Endothelial cell of umbilical vein (primary cell): ENCODE measurements at regions not wholly inside any gene's neighbourhood (a gene's known extent, or its start where the extent isn't known, plus 50 kb on each side); places are given as distances from the start of the nearest gene placed in this dataset.

Source experiments
- BruUV-seq: library from RNA; stranded (reverse); fragments of 400-500 nt; replicated peaks from 2 replicates; lab custom pipeline; 2021; lab: Mats Ljungman, UMichigan
- CTCF ChIA-PET: fragments of 300-600, 350-600 bp; sonication (Branson Sonifier 250); formaldehyde crosslinking; loops from one replicate; lab custom pipeline; 2021; ENCODE audit warnings: antibody characterized with exemption, inconsistent platforms; lab: Charles Lee
- POLR2A ChIA-PET: fragments of 300-600, 350-600 bp; sonication (Branson Sonifier 250); formaldehyde crosslinking; loops from one replicate; lab custom pipeline; 2021; ENCODE audit warnings: antibody characterized with exemption, inconsistent platforms; lab: Charles Lee
- DNase-seq: peaks from one replicate; pipeline ENCODE4 v3.0.0-alpha.2; 2011; ENCODE audit warnings: low read depth, low spot score
- FAIRE-seq: peaks from 2 replicates; lab custom pipeline; 2011; peaks lifted over from hg19 to GRCh38; lab: Jason Lieb, UNC
- H2AFZ ChIP-seq: 2 replicates; pipeline ENCODE4 v1.6.0; 2012; ENCODE audit warnings: low read depth, low read length, control low read depth, inconsistent platforms
- H3K27ac ChIP-seq: 2 replicates; pipeline ENCODE4 v1.5.1; 2011; ENCODE audit warnings: low read depth, mild to moderate bottlenecking, control low read depth, low read length, moderate library complexity; ENCODE audit not compliant: insufficient read depth
- H3K27me3 ChIP-seq, 2 experiments: 2 replicates each; pipeline versions ENCODE4 v1.6.0 to v1.6.1; 2011; ENCODE audit warnings: low read length in 2 of 2, mixed read lengths in 1 of 2; ENCODE audit not compliant: control insufficient read depth in 2 of 2, insufficient read depth in 2 of 2
- H3K36me3 ChIP-seq, 2 experiments: 2 replicates in 1 of 2; 3 replicates in 1 of 2; pipeline ENCODE4 v1.5.1; 2011; ENCODE audit warnings: low read length in 2 of 2, mild to moderate bottlenecking in 1 of 2, moderate library complexity in 1 of 2; ENCODE audit not compliant: control insufficient read depth in 2 of 2, insufficient read depth in 2 of 2; ENCODE audit errors: extremely low read depth in 1 of 2
- H3K4me1 ChIP-seq: 3 replicates; pipeline ENCODE4 v1.5.1; 2011; ENCODE audit warnings: mild to moderate bottlenecking, low read length; ENCODE audit not compliant: control insufficient read depth, insufficient read depth; ENCODE audit errors: extremely low read depth
- H3K4me2 ChIP-seq: 2 replicates; pipeline ENCODE4 v1.6.1; 2011; ENCODE audit warnings: low read length, control low read depth, mixed read lengths; ENCODE audit not compliant: insufficient read depth
- H3K4me3 ChIP-seq, 3 experiments: fragments of 200-600 bp in 1 of 3; sonication (generic), shearing (Covaris generic) in 1 of 3; replicated peaks in 1 of 3; 2 replicates each; pipeline ENCODE4 v1.5.1; 2011 to 2016; ENCODE audit warnings: control low read depth in 3 of 3, low read length in 3 of 3, mild to moderate bottlenecking in 2 of 3, inconsistent platforms in 1 of 3, low read depth in 1 of 3, moderate library complexity in 1 of 3; ENCODE audit not compliant: insufficient read depth in 1 of 3
- H3K79me2 ChIP-seq: 2 replicates; pipeline ENCODE4 v1.6.0; 2012; ENCODE audit warnings: low read length, inconsistent platforms; ENCODE audit not compliant: control insufficient read depth, insufficient read depth
- H3K9ac ChIP-seq: replicated peaks from 2 replicates; pipeline ENCODE3; 2011; ENCODE audit warnings: low read length, control low read depth; ENCODE audit not compliant: insufficient read depth; ENCODE audit errors: extremely low read depth
- H3K9me1 ChIP-seq: replicated peaks from 3 replicates; pipeline ENCODE4 v1.6.0; 2011; ENCODE audit warnings: mild to moderate bottlenecking, low read length; ENCODE audit not compliant: control insufficient read depth, insufficient read depth; ENCODE audit errors: extremely low read depth
- H3K9me3 ChIP-seq: replicated peaks from 2 replicates; pipeline ENCODE4 v1.5.1; 2012; ENCODE audit warnings: low read length, inconsistent platforms; ENCODE audit not compliant: control insufficient read depth, insufficient read depth
- H4K20me1 ChIP-seq: replicated peaks from 2 replicates; pipeline ENCODE3; 2011; ENCODE audit warnings: mild to moderate bottlenecking, low read length; ENCODE audit not compliant: control insufficient read depth, insufficient read depth; ENCODE audit errors: extremely low read depth
- GATA2 ChIP-seq: IDR thresholded peaks from 2 replicates; pipeline ENCODE4 v1.7.0; 2011; ENCODE audit warnings: low read depth, mild to moderate bottlenecking, moderate library complexity, mixed read lengths, low read length; ENCODE audit not compliant: insufficient read length, insufficient read depth
- JUN ChIP-seq: IDR thresholded peaks from 2 replicates; pipeline ENCODE4 v1.6.1; 2011; ENCODE audit warnings: borderline replicate concordance, low read depth; ENCODE audit not compliant: insufficient read length, insufficient read depth
- POLR2A ChIP-seq: IDR thresholded peaks from 2 replicates; pipeline ENCODE4 v1.6.1; 2012; ENCODE audit warnings: low read depth, mild to moderate bottlenecking, control low read depth, low read length
- POLR2AphosphoS5 ChIP-seq: IDR thresholded peaks from 2 replicates; pipeline ENCODE4 v1.6.1; 2012; ENCODE audit warnings: low read depth, mild to moderate bottlenecking, control low read depth, low read length, moderate library complexity; ENCODE audit not compliant: insufficient read depth
- dilution Hi-C: fragments of 300-500 bp; cut with MboI; formaldehyde crosslinking; loops from one replicate; pipeline ENCODE4 v1.15.0; 2019; ENCODE audit warnings: low sequenced_read_pairs; ENCODE audit not compliant: extremely low pct_ligation_motif_present
- intact Hi-C: fragments of 100-400 bp; cut with micrococcal nuclease; formaldehyde crosslinking; loops from one replicate; pipeline ENCODE4 v1.10.0; 2022

DNA sequence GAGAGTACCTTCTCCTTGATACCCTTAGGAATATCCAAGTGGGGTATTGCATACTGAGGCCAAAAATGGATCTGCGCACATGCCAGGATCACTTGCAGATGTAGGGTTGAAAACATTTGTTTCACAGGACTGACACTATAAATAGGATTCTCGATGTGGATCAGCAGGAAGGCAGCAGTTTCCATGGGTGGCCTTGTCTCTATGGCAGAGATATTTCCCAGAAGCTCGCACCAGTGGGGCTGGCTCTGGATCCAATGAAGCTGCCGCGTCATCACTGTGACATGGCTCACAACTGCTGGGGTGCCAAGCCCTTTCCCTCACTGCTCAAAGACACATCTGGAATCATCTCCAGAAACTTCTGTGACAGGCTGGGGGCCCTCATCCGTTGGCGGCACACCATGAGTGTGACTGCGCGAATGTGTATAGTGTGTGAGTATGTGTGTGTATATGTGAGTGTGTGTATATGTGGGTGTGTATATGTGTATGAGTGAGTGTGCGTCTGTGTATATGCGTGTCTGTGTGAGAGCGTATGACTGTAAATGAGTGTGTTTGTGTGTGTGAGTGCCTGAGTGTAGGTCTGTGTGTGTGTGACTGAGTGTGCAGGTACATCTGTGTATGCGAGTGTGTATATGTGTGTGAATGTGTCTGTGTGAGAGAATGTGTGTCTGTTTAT lies 182.5 kb downstream of the GAS1 start:
- no TSS peak for BruUV-seq
- Histone ChIP-seq H3K9me3 (no peaks in the 10 kb centered on the region), H3K9ac (no peak overlapping the region), H3K36me3 (no peaks in the 10 kb centered on the region), H3K4me2 (no peak overlapping the region), H3K9me1 (no peaks in the 10 kb centered on the region), H4K20me1 (no peaks in the 10 kb centered on the region), H3K4me3 (no peak overlapping the region), H3K27me3 (no peaks in the 10 kb centered on the region), H3K27ac (no peak overlapping the region), H3K4me1 (no peaks in the 10 kb centered on the region), H2AFZ (no peak overlapping the region), H3K79me2 (no peaks in the 10 kb centered on the region)
- dilution Hi-C loops (no loop called here), intact Hi-C loops (no loop called here)
- ChIA-PET POLR2A (no interaction called here), CTCF (no interaction called here)
- no peak for DNase-seq
- TF ChIP-seq GATA2 (no peak), POLR2A (no peak), JUN (no peak)
- FAIRE-seq = no peak

DNA sequence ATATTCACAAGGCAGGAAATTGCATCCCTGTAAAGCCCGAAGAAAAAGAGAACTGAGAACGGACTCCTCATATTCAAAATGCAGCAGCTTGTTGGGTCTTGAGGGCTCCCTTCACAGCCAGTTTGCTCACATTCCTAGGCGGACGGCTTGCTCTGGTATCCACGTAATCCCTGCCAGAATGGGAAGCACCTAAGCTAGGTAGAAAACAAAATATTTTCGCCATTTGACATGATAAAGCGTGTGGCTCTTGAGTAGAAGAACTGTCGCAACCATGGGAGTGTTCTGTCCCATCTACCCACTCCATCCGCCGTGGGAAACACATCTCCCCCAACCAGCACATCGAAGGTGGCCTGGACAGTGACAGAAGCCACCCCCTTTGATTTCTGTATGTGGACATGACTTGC lies 183.1 kb downstream of the GAS1 start:
- no peak overlapping the region for H3K4me3 ChIP-seq
- no peaks in the 10 kb centered on the region for H3K27me3 ChIP-seq
- H3K4me2 ChIP-seq = no peak overlapping the region
- no peak for TF ChIP-seq POLR2AphosphoS5
- no peak for TF ChIP-seq JUN
- TF ChIP-seq GATA2 = no peak
- no TSS peak for BruUV-seq
- no peaks in the 10 kb centered on the region for H3K9me1 ChIP-seq
- H3K27ac ChIP-seq = no peak overlapping the region
- no peak overlapping the region for H2AFZ ChIP-seq
- H3K36me3 ChIP-seq = no peaks in the 10 kb centered on the region
- H3K9me3 ChIP-seq = no peaks in the 10 kb centered on the region
- dilution Hi-C loops (no loop called here), intact Hi-C loops (no loop called here)
- H3K79me2 ChIP-seq = no peaks in the 10 kb centered on the region
- no peak overlapping the region for H3K9ac ChIP-seq
- no peak for FAIRE-seq
- H4K20me1 ChIP-seq = no peaks in the 10 kb centered on the region
- ChIA-PET POLR2A (no interaction called here), CTCF (no interaction called here)
- DNase-seq = no peak
- H3K4me1 ChIP-seq = no peaks in the 10 kb centered on the region
